Smooth muscle cell of the brain vasculature (primary cell): ENCODE measurements at regions not wholly inside any gene's neighbourhood (a gene's known extent, or its start where the extent isn't known, plus 50 kb on each side); places are given as distances from the start of the nearest gene placed in this dataset.
"Not testable (repeated sequence)": the region's sequence is repeated elsewhere in the genome, so short reads cannot be mapped to it uniquely, and the experiment has no call there.

Experiments
- DNase-seq: peaks from one replicate; pipeline ENCODE4 v3.0.0-alpha.2; 2012; ENCODE audit warnings: low read depth, low spot score

GRCh38 chr10:63003816-63004453, 129.2 kb upstream of the NRBF2 start:
- no peak for DNase-seq

- DNase-seq = no peak
These were observed 136.2 kb upstream of the NRBF2 start for GRCh38 chr10:62996925-62997324.

GRCh38 chr10:62996516-62996915, 136.6 kb upstream of the NRBF2 start:
- DNase-seq = no peak

GRCh38 chr10:62993121-62993520, 140.0 kb upstream of the NRBF2 start:
- DNase-seq = no peak

GRCh38 chr10:62992145-62992721, 140.9 kb upstream of the NRBF2 start:
- DNase-seq = no peak

GRCh38 chr10:62990126-62990525, 143.0 kb upstream of the NRBF2 start:
- no peak for DNase-seq

GRCh38 chr10:62985807-62986600, 147.1 kb upstream of the NRBF2 start:
- no peak for DNase-seq

GRCh38 chr10:62981096-62981495, 152.0 kb upstream of the NRBF2 start:
- DNase-seq = no peak

- DNase-seq = no peak
These were observed 152.4 kb upstream of the NRBF2 start for GRCh38 chr10:62980687-62981086.

GRCh38 chr10:62979921-62980320, 153.2 kb upstream of the NRBF2 start:
- DNase-seq = no peak

- DNase-seq = no peak
These were observed 154.6 kb upstream of the NRBF2 start for GRCh38 chr10:62978482-62978881.

- DNase-seq = not testable (repeated sequence)
These were observed 158.3 kb upstream of the NRBF2 start for GRCh38 chr10:62974795-62975194.

- no peak for DNase-seq
These were observed 155.9 kb upstream of the EGR2 start for GRCh38 chr10:62972103-62972502.

GRCh38 chr10:62964026-62964425, 147.9 kb upstream of the EGR2 start:
- DNase-seq = no peak

- no peak for DNase-seq
These were observed 145.9 kb upstream of the EGR2 start for GRCh38 chr10:62961951-62962523.

GRCh38 chr10:62960416-62960815, 144.2 kb upstream of the EGR2 start:
- DNase-seq = no peak

- DNase-seq = no peak
These were observed 143.4 kb upstream of the EGR2 start for GRCh38 chr10:62959553-62959952.

- DNase-seq = no peak
These were observed 142.8 kb upstream of the EGR2 start for GRCh38 chr10:62958980-62959379.

- no peak for DNase-seq
These were observed 130.1 kb upstream of the EGR2 start for GRCh38 chr10:62946278-62946677.

GRCh38 chr10:62939698-62940097, 123.5 kb upstream of the EGR2 start:
- DNase-seq = no peak

GRCh38 chr10:62938672-62939071, 122.5 kb upstream of the EGR2 start:
- DNase-seq = no peak

GRCh38 chr10:62937674-62938073, 121.5 kb upstream of the EGR2 start:
- DNase-seq = no peak

GRCh38 chr10:62935022-62935421, 118.9 kb upstream of the EGR2 start:
- no peak for DNase-seq
